ENCODE measurements at regions not wholly inside any gene's neighbourhood (a gene's known extent, or its start where the extent isn't known, plus 50 kb on each side); places are given as distances from the start of the nearest gene placed in this dataset.

- peaks cover 27% of the 10 kb centered on the region for H3K9me3 Mint-ChIP-seq (ENCODE audit: unreplicated experiment)
- no peaks in the 10 kb centered on the region for H3K27me3 Mint-ChIP-seq (ENCODE audit: unreplicated experiment)
- no peaks in the 10 kb centered on the region for H3K36me3 Mint-ChIP-seq (ENCODE audit: unreplicated experiment)
- no peak overlapping the region for H3K4me3 Mint-ChIP-seq (ENCODE audit: unreplicated experiment)
- TF ChIP-seq CTCF (IDR thresholded peaks at IDR 0.05): no peak
- DNase-seq (ENCODE audit: extremely low spot score, unreplicated experiment): no peak
- H3K27ac Mint-ChIP-seq (ENCODE audit: unreplicated experiment): no peak overlapping the region
- no peaks in the 10 kb centered on the region for H3K4me1 Mint-ChIP-seq (ENCODE audit: unreplicated experiment)
These were observed 186.3 kb downstream of the MYCN start for GRCh38 chr2:16126517-16127275.

- H3K9me3 Mint-ChIP-seq (ENCODE audit: unreplicated experiment): peaks cover 34% of the 10 kb centered on the region
- peak; percentile 73 for DNase-seq (ENCODE audit: extremely low spot score, unreplicated experiment)
- TF ChIP-seq CTCF (IDR thresholded peaks at IDR 0.05): no peak
- no peaks in the 10 kb centered on the region for H3K27me3 Mint-ChIP-seq (ENCODE audit: unreplicated experiment)
- H3K36me3 Mint-ChIP-seq (ENCODE audit: unreplicated experiment): no peaks in the 10 kb centered on the region
- no peaks in the 10 kb centered on the region for H3K4me1 Mint-ChIP-seq (ENCODE audit: unreplicated experiment)
- H3K4me3 Mint-ChIP-seq (ENCODE audit: unreplicated experiment): no peak overlapping the region
- no peak overlapping the region for H3K27ac Mint-ChIP-seq (ENCODE audit: unreplicated experiment)
These were observed 185.5 kb downstream of the MYCN start for GRCh38 chr2:16125614-16126516.

- DNase-seq (ENCODE audit: extremely low spot score, unreplicated experiment): peak; percentile 70
- no peak overlapping the region for H3K27ac Mint-ChIP-seq (ENCODE audit: unreplicated experiment)
- no peaks in the 10 kb centered on the region for H3K4me1 Mint-ChIP-seq (ENCODE audit: unreplicated experiment)
- H3K36me3 Mint-ChIP-seq (ENCODE audit: unreplicated experiment): no peaks in the 10 kb centered on the region
- peaks cover 30% of the 10 kb centered on the region for H3K9me3 Mint-ChIP-seq (ENCODE audit: unreplicated experiment)
- no peaks in the 10 kb centered on the region for H3K27me3 Mint-ChIP-seq (ENCODE audit: unreplicated experiment)
- H3K4me3 Mint-ChIP-seq (ENCODE audit: unreplicated experiment): no peak overlapping the region
- TF ChIP-seq CTCF (IDR thresholded peaks at IDR 0.05): no peak
These were observed 184.7 kb downstream of the MYCN start for GRCh38 chr2:16124881-16125613.

- no peaks in the 10 kb centered on the region for H3K27me3 Mint-ChIP-seq (ENCODE audit: unreplicated experiment)
These were observed 183.8 kb downstream of the MYCN start for GRCh38 chr2:16123856-16124780.

More at GRCh38 chr2:16123856-16124780, 183.8 kb downstream of the MYCN start:
- Mint-ChIP-seq H3K9me3 (ENCODE audit: unreplicated experiment) (peaks cover 25% of the 10 kb centered on the region), H3K27ac (ENCODE audit: unreplicated experiment) (no peak overlapping the region), H3K36me3 (ENCODE audit: unreplicated experiment) (no peaks in the 10 kb centered on the region), H3K4me1 (ENCODE audit: unreplicated experiment) (no peaks in the 10 kb centered on the region), H3K4me3 (ENCODE audit: unreplicated experiment) (no peak overlapping the region)
- peak; percentile 27 for DNase-seq (ENCODE audit: extremely low spot score, unreplicated experiment)
- no peak for TF ChIP-seq CTCF (IDR thresholded peaks at IDR 0.05)

Measured in osteocyte (in vitro differentiated cells).